Mucosa of rectum (tissue), 2 donors: ENCODE measurements at regions not wholly inside any gene's neighbourhood (a gene's known extent, or its start where the extent isn't known, plus 50 kb on each side); places are given as distances from the start of the nearest gene placed in this dataset.

ENCODE experiments used
- H3K27ac ChIP-seq, 2 donors: one replicate each; pipeline ENCODE4 v1.7.0; 2013; ENCODE audit warnings: inconsistent platforms in 2 of 2, low read depth in 2 of 2, low read length in 2 of 2
- H3K27me3 ChIP-seq, 2 donors: one replicate each; pipeline ENCODE4 v1.7.0; 2013; ENCODE audit warnings: low read length in 2 of 2; ENCODE audit not compliant: control insufficient read depth in 2 of 2, insufficient read depth in 2 of 2
- H3K36me3 ChIP-seq, 2 donors: one replicate each; pipeline ENCODE4 v1.7.0; 2013; ENCODE audit warnings: low read length in 2 of 2; ENCODE audit not compliant: control insufficient read depth in 2 of 2, insufficient read depth in 2 of 2
- H3K4me1 ChIP-seq, 2 donors: one replicate each; pipeline ENCODE4 v1.7.0; 2013; ENCODE audit warnings: low read length in 2 of 2, mild to moderate bottlenecking in 1 of 2; ENCODE audit not compliant: control insufficient read depth in 2 of 2, insufficient read depth in 2 of 2
- H3K4me3 ChIP-seq, 2 donors: one replicate each; pipeline ENCODE4 v1.7.0; 2013; ENCODE audit warnings: low read length in 2 of 2
- H3K9ac ChIP-seq, 2 donors: one replicate each; pipeline ENCODE4 v1.7.0; 2013; ENCODE audit warnings: low read length in 2 of 2, low read depth in 1 of 2, mild to moderate bottlenecking in 1 of 2
- H3K9me3 ChIP-seq, 2 donors: one replicate each; pipeline ENCODE4 v1.7.0; 2013; ENCODE audit warnings: low read length in 2 of 2; ENCODE audit not compliant: control insufficient read depth in 2 of 2
- donor health status: healthy.
- donor health status: Normal muscosa, but diverticular disease.

GRCh38 chr3:117434661-117435412, 725.3 kb downstream of the TUSC7 start:
- H3K4me3 ChIP-seq, result no peak overlapping the region
- no peaks in the 10 kb centered on the region for H3K36me3 ChIP-seq
- H3K27me3 ChIP-seq, result no peaks in the 10 kb centered on the region
- H3K9me3 ChIP-seq, result no peaks in the 10 kb centered on the region
- H3K27ac ChIP-seq, result no peak overlapping the region
- no peaks in the 10 kb centered on the region for H3K4me1 ChIP-seq
- no peak overlapping the region for H3K9ac ChIP-seq

GRCh38 chr3:117435506-117435905, 725.9 kb downstream of the TUSC7 start:
- H3K9ac ChIP-seq, result no peak overlapping the region

DNA sequence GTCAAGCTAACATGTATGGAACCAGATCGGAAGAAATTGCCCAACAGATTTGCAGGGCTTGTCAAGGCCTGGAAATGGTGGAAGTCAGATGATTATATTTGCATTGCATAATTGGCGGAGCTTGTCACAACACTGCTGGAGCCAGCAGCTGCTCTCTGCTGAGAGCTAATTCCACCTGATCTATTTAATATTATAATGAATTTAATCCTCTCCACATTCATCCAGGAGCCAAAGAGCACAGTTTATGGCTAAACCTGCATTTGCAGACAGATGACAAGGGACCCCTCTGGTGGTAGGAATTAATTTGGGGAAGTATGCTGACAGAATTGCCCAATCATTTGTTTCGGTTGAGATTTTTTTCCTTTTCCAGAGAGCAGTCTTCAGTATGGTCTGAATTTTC, 730.2 kb downstream of the TUSC7 start:
- no peaks in the 10 kb centered on the region for H3K4me1 ChIP-seq
- H3K9ac ChIP-seq, result no peak overlapping the region
- H3K27ac ChIP-seq, result no peak overlapping the region

More at GRCh38 chr3:117435506-117435905, 725.9 kb downstream of the TUSC7 start:
- no peaks in the 10 kb centered on the region for H3K9me3 ChIP-seq
- H3K36me3 ChIP-seq, result no peaks in the 10 kb centered on the region
- no peak overlapping the region for H3K27ac ChIP-seq
- H3K4me3 ChIP-seq, result no peak overlapping the region
- H3K4me1 ChIP-seq, result no peaks in the 10 kb centered on the region
- no peaks in the 10 kb centered on the region for H3K27me3 ChIP-seq

DNA sequence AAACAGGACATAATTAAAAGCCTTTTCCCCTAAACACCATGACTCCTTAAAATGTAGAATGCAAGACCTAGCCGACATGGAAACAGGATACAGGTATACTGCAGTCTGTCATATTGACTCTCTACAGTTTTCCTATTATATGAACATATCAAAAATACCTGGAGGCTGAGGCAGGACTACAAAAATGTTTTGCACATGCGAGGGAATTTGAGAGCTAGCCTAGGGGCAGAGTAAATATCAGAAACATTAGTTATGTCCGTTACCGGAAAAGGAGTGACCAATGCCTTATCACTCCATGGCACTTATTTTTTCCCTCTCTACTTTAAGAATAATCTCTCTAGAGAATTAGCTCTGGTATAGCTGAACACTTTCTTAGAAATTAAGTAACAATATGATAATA, 732.3 kb downstream of the TUSC7 start:
- H3K9me3 ChIP-seq, result no peaks in the 10 kb centered on the region
- no peak overlapping the region for H3K27ac ChIP-seq
- H3K27me3 ChIP-seq, result no peaks in the 10 kb centered on the region
- no peak overlapping the region for H3K9ac ChIP-seq
- no peaks in the 10 kb centered on the region for H3K4me1 ChIP-seq
- no peak overlapping the region for H3K4me3 ChIP-seq
- no peaks in the 10 kb centered on the region for H3K36me3 ChIP-seq

More for the DNA sequence above, 730.2 kb downstream of the TUSC7 start:
- Histone ChIP-seq H3K9me3 (no peaks in the 10 kb centered on the region), H3K27me3 (no peaks in the 10 kb centered on the region), H3K36me3 (no peaks in the 10 kb centered on the region), H3K4me3 (no peak overlapping the region)

- H3K27me3 ChIP-seq, result no peaks in the 10 kb centered on the region
- H3K9me3 ChIP-seq, result no peaks in the 10 kb centered on the region
- no peak overlapping the region for H3K9ac ChIP-seq
- H3K27ac ChIP-seq, result no peak overlapping the region
- no peaks in the 10 kb centered on the region for H3K4me1 ChIP-seq
- H3K4me3 ChIP-seq, result no peak overlapping the region
- no peaks in the 10 kb centered on the region for H3K36me3 ChIP-seq
Observed at GRCh38 chr3:117442566-117442965, 733.0 kb downstream of the TUSC7 start.

DNA sequence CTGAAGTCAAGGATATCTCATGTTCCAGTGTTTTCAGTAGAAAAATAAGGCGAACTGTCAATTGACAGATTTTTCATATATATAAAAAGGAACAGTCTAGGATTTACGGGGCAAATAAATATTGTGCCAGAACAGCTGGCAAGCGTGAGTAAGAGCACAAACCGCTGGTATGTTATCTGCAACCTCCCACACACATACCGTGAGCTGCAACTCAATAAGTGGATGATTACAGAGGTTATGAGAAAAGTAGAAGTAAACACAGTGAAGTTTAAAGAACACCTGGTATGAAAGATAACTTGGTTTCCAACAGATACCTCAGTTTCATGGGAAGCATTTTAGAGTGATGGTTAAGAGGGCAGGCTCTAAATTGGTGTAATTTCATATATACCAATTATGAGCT, 733.4 kb downstream of the TUSC7 start:
- Histone ChIP-seq H3K9ac (no peak overlapping the region), H3K4me1 (no peaks in the 10 kb centered on the region), H3K36me3 (no peaks in the 10 kb centered on the region), H3K27me3 (no peaks in the 10 kb centered on the region), H3K4me3 (no peak overlapping the region), H3K27ac (no peak overlapping the region), H3K9me3 (no peaks in the 10 kb centered on the region)

GRCh38 chr3:117444175-117444574, 734.6 kb downstream of the TUSC7 start:
- Histone ChIP-seq H3K27ac (no peak overlapping the region), H3K4me3 (no peak overlapping the region), H3K36me3 (no peaks in the 10 kb centered on the region), H3K4me1 (no peaks in the 10 kb centered on the region), H3K9ac (no peak overlapping the region), H3K27me3 (no peaks in the 10 kb centered on the region), H3K9me3 (no peaks in the 10 kb centered on the region)

DNA sequence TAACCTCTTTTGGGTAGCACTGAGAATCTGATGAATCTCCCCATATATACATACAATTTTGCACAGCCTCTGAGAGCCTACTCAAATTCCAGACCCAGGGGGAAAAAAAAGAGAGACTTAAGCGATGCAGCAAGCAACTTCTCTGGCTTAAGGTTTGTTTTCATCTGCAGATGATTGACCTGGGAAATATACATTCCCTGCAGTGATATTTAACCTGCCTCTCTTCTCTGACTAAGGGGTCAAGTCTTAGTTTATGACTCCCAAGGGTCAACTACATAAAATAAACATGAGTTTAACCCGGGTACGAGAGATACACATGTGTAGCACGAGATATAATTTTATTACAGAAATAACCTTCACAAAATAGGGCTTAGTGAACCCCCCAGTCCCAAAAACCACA, 737.8 kb downstream of the TUSC7 start:
- Histone ChIP-seq H3K36me3 (no peaks in the 10 kb centered on the region), H3K27me3 (no peaks in the 10 kb centered on the region), H3K4me3 (no peak overlapping the region), H3K4me1 (no peaks in the 10 kb centered on the region), H3K9ac (no peak overlapping the region), H3K9me3 (no peaks in the 10 kb centered on the region), H3K27ac (no peak overlapping the region)

DNA sequence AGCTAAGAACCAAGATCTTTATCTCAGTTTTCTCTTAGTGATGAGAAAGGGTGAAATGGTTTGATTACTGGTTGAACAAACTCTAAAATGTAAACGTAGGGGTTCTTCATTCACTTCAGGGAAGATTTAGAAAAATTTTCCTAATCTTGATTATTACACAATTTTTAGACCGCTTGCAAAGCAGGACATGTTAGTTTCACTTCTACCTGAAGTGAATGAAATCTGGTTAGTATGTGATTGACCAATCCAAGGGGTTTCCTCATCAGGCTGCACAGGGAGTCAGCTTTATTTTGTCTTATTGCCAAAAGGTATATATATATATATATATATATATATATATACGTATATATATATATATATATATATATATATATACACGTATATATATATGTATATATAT, 740.4 kb downstream of the TUSC7 start:
- H3K27ac ChIP-seq, result no peak overlapping the region
- H3K9ac ChIP-seq, result no peak overlapping the region
- H3K4me1 ChIP-seq, result no peaks in the 10 kb centered on the region
- H3K9me3 ChIP-seq, result no peaks in the 10 kb centered on the region
- no peaks in the 10 kb centered on the region for H3K36me3 ChIP-seq
- H3K27me3 ChIP-seq, result no peaks in the 10 kb centered on the region
- no peak overlapping the region for H3K4me3 ChIP-seq

DNA sequence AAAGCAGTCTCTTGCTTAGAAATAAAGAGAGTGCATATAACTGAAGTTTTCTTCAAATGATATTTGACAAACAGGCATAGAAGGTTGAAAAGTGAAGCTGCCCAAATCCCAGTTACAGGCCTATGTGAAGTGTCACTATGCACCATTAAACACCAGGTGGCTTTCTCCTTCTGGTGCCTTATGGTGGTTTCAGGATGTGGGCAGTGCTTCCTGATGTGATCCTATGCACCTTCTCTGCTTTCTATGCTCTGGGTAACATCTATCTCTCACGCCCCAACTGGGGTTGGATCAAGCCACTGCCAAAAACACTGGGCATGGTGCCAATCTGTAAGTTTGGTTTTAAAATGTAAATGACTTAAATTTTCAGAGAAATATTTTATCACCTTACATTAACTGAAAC, 744.7 kb downstream of the TUSC7 start:
- H3K4me3 ChIP-seq, result no peak overlapping the region
- H3K9ac ChIP-seq, result no peak overlapping the region
- H3K27ac ChIP-seq, result no peak overlapping the region

More for the DNA sequence above, 744.7 kb downstream of the TUSC7 start:
- Histone ChIP-seq H3K36me3 (no peaks in the 10 kb centered on the region), H3K27me3 (no peaks in the 10 kb centered on the region), H3K4me1 (no peaks in the 10 kb centered on the region), H3K9me3 (no peaks in the 10 kb centered on the region)
